Neural progenitor cell (in vitro differentiated cells): ENCODE measurements at regions not wholly inside any gene's neighbourhood (a gene's known extent, or its start where the extent isn't known, plus 50 kb on each side); places are given as distances from the start of the nearest gene placed in this dataset.

Experiments
- DNase-seq: peaks from one replicate; pipeline ENCODE4 v3.0.0-alpha.2; 2016; ENCODE audit warnings: low spot score
- H2AFZ ChIP-seq: fragments of 200-600 bp; sonication (generic); replicated peaks from 2 replicates; pipeline ENCODE4 v1.6.1; 2016; ENCODE audit warnings: antibody characterized with exemption
- H3F3A ChIP-seq: fragments of 200-600 bp; sonication (generic); 2 replicates; pipeline ENCODE4 v1.6.1; 2016; ENCODE audit warnings: antibody characterized with exemption, low read depth
- H3K27ac ChIP-seq: fragments of 200-600 bp; sonication (generic); 2 replicates; pipeline ENCODE4 v1.5.1; 2016; ENCODE audit warnings: mild to moderate bottlenecking
- H3K27me3 ChIP-seq: fragments of 200-600 bp; sonication (generic); 2 replicates; pipeline ENCODE4 v1.6.1; 2016; ENCODE audit warnings: mild to moderate bottlenecking, moderate library complexity
- H3K36me3 ChIP-seq: fragments of 200-600 bp; sonication (generic); 2 replicates; pipeline ENCODE4 v1.5.1; 2016
- H3K4me1 ChIP-seq: fragments of 200-600 bp; sonication (generic); 2 replicates; pipeline ENCODE4 v1.6.1; 2016; ENCODE audit warnings: mixed run types
- H3K4me2 ChIP-seq: fragments of 200-600 bp; sonication (generic); 2 replicates; pipeline ENCODE4 v1.6.1; 2016
- H3K4me3 ChIP-seq: fragments of 200-600 bp; sonication (generic); 2 replicates; pipeline ENCODE4 v1.5.1; 2016
- H3K79me2 ChIP-seq: fragments of 200-600 bp; sonication (generic); 2 replicates; pipeline ENCODE4 v1.6.1; 2016; ENCODE audit warnings: low read depth
- H3K9ac ChIP-seq: fragments of 200-600 bp; sonication (generic); 2 replicates; pipeline ENCODE4 v1.6.1; 2016
- H3K9me3 ChIP-seq: fragments of 200-600 bp; sonication (generic); 2 replicates; pipeline ENCODE4 v1.5.1; 2016; ENCODE audit warnings: low read depth
- H4K20me1 ChIP-seq: fragments of 200-600 bp; sonication (generic); 2 replicates; pipeline ENCODE4 v1.6.1; 2016; ENCODE audit warnings: low read depth
- H3K27ac Mint-ChIP-seq: 3 replicates; pipeline ENCODE4 v1.8.0; 2021; ENCODE audit warnings: mixed read lengths
- H3K27me3 Mint-ChIP-seq: 2 replicates; pipeline ENCODE4 v1.8.0; 2022; ENCODE audit warnings: low read depth, mild to moderate bottlenecking, inconsistent platforms, moderate library complexity, mixed read lengths; ENCODE audit not compliant: insufficient read depth
- H3K36me3 Mint-ChIP-seq: 3 replicates; pipeline ENCODE4 v1.8.0; 2021; ENCODE audit warnings: mixed read lengths
- H3K4me1 Mint-ChIP-seq: 3 replicates; pipeline ENCODE4 v1.8.0; 2021; ENCODE audit warnings: mixed read lengths
- H3K4me3 Mint-ChIP-seq: 3 replicates; pipeline ENCODE4 v1.8.0; 2021; ENCODE audit warnings: mild to moderate bottlenecking, moderate library complexity, mixed read lengths
- H3K9me3 Mint-ChIP-seq: 3 replicates; pipeline ENCODE4 v1.8.0; 2020; ENCODE audit warnings: mixed read lengths
- CTCF ChIP-seq: fragments of 200-600 bp; sonication (generic); IDR thresholded peaks from 2 replicates; pipeline ENCODE4 v1.5.1; 2017; ENCODE audit warnings: antibody characterized with exemption, mild to moderate bottlenecking
- EZH2 ChIP-seq: fragments of 200-600 bp; sonication (generic); IDR thresholded peaks from 2 replicates; pipeline ENCODE4 v1.6.1; 2017; ENCODE audit warnings: antibody characterized with exemption, mild to moderate bottlenecking, moderate library complexity
- EZH2phosphoT487 ChIP-seq: fragments of 200-600 bp; sonication (generic); IDR thresholded peaks from 2 replicates; pipeline ENCODE4 v1.6.1; 2017; ENCODE audit warnings: antibody characterized with exemption

GRCh38 chr7:156006024-156006423 is 193.8 kb upstream of the SHH start:
- Histone ChIP-seq H3K27ac (no peak overlapping the region), H3K79me2 (no peaks in the 10 kb centered on the region), H2AFZ (no peak overlapping the region), H3K27me3 (no peaks in the 10 kb centered on the region), H3K9ac (no peak overlapping the region), H3F3A (no peaks in the 10 kb centered on the region), H3K4me1 (no peaks in the 10 kb centered on the region), H3K36me3 (no peaks in the 10 kb centered on the region), H4K20me1 (no peaks in the 10 kb centered on the region), H3K4me3 (no peak overlapping the region), H3K4me2 (no peak overlapping the region), H3K9me3 (no peaks in the 10 kb centered on the region)
- H3K4me3 Mint-ChIP-seq: no peak overlapping the region
- peaks cover 2% of the 10 kb centered on the region for H3K9me3 Mint-ChIP-seq
- peaks cover 2% of the 10 kb centered on the region for H3K4me1 Mint-ChIP-seq
- no peak overlapping the region for H3K27ac Mint-ChIP-seq
- no peak for DNase-seq
- no peak for TF ChIP-seq EZH2
- no peak for TF ChIP-seq CTCF
- TF ChIP-seq EZH2phosphoT487: no peak
- H3K36me3 Mint-ChIP-seq: no peaks in the 10 kb centered on the region
- peaks cover 2% of the 10 kb centered on the region for H3K27me3 Mint-ChIP-seq

GRCh38 chr7:156005202-156005691 is 193.0 kb upstream of the SHH start:
- Mint-ChIP-seq H3K4me3 (no peak overlapping the region), H3K36me3 (no peaks in the 10 kb centered on the region), H3K27me3 (peaks cover 2% of the 10 kb centered on the region), H3K4me1 (peaks cover 2% of the 10 kb centered on the region), H3K9me3 (peaks cover 2% of the 10 kb centered on the region), H3K27ac (no peak overlapping the region)
- no peak overlapping the region for H3K4me3 ChIP-seq
- H2AFZ ChIP-seq: no peak overlapping the region
- no peaks in the 10 kb centered on the region for H3K27me3 ChIP-seq
- H3K36me3 ChIP-seq: no peaks in the 10 kb centered on the region
- H3K9ac ChIP-seq: no peak overlapping the region
- H3F3A ChIP-seq: no peaks in the 10 kb centered on the region
- TF ChIP-seq EZH2phosphoT487: no peak
- no peak for TF ChIP-seq EZH2
- no peak for TF ChIP-seq CTCF
- no peak for DNase-seq
- H3K79me2 ChIP-seq: no peaks in the 10 kb centered on the region
- H4K20me1 ChIP-seq: no peaks in the 10 kb centered on the region
- no peak overlapping the region for H3K4me2 ChIP-seq
- no peaks in the 10 kb centered on the region for H3K9me3 ChIP-seq
- H3K27ac ChIP-seq: no peak overlapping the region
- H3K4me1 ChIP-seq: no peaks in the 10 kb centered on the region

GRCh38 chr7:156004265-156005201 is 192.3 kb upstream of the SHH start:
- no peaks in the 10 kb centered on the region for H3F3A ChIP-seq

More at GRCh38 chr7:156004265-156005201, 192.3 kb upstream of the SHH start:
- H3K27me3 ChIP-seq: no peaks in the 10 kb centered on the region
- no peak for DNase-seq
- no peak overlapping the region for H2AFZ ChIP-seq
- H3K4me1 ChIP-seq: no peaks in the 10 kb centered on the region
- Mint-ChIP-seq H3K4me3 (no peak overlapping the region), H3K9me3 (no peaks in the 10 kb centered on the region), H3K27ac (no peak overlapping the region), H3K36me3 (no peaks in the 10 kb centered on the region), H3K27me3 (peaks cover 2% of the 10 kb centered on the region), H3K4me1 (peaks cover 2% of the 10 kb centered on the region)
- H3K9me3 ChIP-seq: no peaks in the 10 kb centered on the region
- no peaks in the 10 kb centered on the region for H3K36me3 ChIP-seq
- H3K27ac ChIP-seq: no peak overlapping the region
- no peak overlapping the region for H3K4me2 ChIP-seq
- H3K79me2 ChIP-seq: no peaks in the 10 kb centered on the region
- H3K9ac ChIP-seq: no peak overlapping the region
- no peak for TF ChIP-seq EZH2phosphoT487
- no peak for TF ChIP-seq EZH2
- no peak for TF ChIP-seq CTCF
- H4K20me1 ChIP-seq: no peaks in the 10 kb centered on the region
- no peak overlapping the region for H3K4me3 ChIP-seq
